HG03575 (cell line): ENCODE measurements at regions not wholly inside any gene's neighbourhood (a gene's known extent, or its start where the extent isn't known, plus 50 kb on each side); places are given as distances from the start of the nearest gene placed in this dataset.
"Not testable (repeated sequence)": the region's sequence is repeated elsewhere in the genome, so short reads cannot be mapped to it uniquely, and the experiment has no call there.

Source experiments
- ATAC-seq: cut with Tn5 transposase; IDR thresholded peaks from one replicate; pipeline ENCODE4 v1.9.1; 2021; ENCODE audit not compliant: unreplicated experiment, insufficient number of reproducible peaks, low FRiP score; ENCODE audit errors: extremely low read depth

DNA sequence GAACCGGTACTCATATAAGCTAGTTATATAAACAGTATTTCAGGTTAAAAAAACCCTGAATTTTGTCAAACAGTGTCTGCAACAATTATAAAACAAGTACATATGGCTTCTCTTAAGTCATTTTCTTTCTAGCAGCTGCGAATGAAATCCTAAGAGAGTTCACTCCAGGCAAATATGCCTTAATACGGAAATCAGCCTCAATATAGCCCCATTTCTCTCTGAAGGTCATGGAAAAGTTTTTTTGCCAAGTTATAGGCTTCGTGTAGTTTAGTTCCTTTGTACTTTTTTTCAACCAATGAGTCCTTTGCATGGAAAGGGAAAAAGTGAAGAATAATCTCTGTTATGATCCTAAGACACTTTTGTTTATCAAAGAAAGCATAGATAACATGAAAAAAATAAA, 848.0 kb upstream of the ACO1 start:
- ATAC-seq, result no peak

DNA sequence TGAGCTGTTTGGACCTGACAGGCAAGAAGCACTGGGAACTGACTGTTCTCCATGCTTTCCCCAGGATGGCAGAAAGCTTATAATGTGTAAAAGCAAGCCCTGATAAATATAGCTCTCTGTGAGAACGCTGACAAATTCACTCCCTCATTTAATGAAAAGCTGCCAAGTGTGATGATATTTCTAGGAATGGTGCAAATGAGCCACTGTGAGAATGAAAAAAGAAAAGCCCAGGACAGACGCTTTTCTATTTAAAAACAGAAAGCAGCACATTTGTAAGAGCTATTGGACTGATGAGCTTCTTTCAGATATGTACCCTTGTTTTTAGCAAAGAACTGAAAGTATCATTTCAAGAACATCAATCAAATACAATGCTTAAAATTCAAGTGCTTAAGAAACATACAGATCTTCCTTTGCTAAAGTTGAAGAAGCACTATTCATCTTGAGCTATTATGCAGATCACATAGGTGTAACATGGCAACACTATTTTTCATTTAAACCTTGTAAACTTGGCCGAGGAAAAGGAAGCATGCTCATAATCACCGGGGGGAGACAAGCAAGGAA, 842.6 kb upstream of the ACO1 start:
- ATAC-seq, result no peak

DNA sequence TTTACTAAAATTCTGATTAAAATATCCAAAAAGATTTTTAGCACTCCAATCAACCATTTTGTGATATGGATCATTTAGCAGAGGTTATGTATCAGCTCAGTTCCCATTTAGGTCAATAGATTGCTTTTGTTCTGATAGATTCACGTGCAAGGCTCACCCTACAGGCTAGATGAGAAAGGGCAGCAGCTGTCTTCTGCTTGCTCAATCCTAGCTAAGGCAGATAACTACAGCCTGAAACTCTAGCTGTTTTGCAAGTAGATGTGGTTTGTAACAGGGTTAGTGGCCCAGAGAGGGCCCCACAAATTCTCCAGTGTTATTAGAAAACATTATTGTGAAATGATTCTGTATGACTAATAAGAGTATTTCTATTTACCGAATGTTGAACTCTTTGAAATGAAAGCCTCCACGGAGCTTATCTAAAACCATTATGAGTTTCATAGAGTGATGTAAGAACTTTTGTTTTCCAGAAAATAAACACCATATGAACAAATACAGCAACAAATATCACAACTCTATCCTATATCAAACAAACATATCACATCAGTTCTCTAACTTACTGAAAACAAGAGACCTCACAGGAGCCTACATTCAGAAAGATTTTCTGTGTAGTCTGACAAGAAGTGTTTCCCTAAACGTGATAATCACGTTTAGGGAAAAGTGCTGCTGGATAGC, 841.9 kb upstream of the ACO1 start:
- peak; percentile 99 for ATAC-seq

DNA sequence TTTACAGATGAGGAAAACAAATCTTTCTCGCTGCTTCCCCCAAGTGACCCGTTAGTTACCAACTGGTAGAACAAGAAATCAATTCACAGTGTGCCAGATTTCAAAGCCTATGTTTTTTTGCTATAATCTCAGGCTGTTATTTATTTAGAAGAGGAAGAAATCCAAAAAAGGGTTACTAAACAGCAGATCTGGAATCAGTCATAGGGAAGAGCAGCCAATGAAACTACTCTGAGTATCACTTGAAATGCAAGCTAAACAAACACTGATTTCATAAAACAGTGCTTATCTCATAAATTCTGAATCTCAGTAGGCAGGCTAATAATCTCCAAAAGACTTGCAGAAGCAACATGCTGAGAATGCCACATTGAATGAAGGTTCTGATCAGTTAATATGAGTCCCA, 829.5 kb upstream of the ACO1 start:
- ATAC-seq, result no peak

DNA sequence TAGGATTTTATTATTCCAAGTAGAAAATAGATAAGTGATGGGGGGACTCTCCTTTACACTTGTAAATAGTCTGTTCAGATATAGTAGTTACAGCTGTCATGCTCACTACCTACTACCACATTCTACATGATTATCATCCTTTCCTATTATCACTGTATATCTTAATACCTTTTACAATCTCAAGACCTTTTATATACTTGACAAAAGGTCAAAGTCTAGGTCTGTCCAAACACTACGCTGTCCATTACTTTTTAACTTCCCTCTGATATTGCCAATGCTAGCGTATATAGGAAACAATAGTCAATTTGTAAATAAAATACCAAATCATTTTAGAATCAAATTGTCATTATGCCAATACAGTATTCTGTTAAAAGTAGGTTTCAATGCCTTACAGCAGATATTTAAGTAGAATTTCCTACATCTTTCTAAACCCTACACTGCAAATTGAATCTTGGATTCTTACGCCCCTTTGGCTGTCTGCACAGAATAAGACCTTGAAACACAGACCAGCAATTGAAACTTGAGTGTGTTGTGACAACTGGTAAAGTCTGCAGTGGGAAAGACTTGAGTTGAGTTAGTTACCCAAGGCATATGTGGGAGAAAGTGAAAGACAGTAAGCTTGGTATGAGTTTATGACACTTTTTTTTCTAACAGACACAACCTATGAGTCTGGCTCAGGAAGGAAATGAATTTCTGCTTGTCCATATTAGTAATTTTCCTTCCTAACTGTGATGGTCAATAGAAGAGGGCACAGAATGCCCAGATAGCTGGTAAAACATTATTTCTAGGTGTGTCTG, 827.6 kb upstream of the ACO1 start:
- no peak for ATAC-seq

DNA sequence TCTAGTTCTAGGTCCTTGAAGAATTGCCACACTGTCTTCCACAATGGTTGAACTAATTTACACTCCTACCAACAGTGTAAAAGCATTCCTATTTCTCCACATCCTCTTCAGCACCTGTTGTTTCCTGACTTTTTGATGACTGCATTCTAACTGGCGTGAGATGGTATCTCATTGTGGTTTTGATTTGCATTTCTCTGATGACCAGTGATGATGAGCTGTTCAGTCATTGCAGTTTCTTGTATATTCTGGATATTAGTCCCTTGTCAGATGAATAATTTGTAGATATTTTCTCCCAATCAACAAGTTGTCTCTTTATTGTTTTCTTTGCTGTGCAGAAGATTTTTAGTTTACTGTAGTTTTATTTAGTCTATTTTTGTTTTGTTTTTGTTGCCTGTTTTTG, 812.3 kb upstream of the ACO1 start:
- ATAC-seq, result not testable (repeated sequence)

DNA sequence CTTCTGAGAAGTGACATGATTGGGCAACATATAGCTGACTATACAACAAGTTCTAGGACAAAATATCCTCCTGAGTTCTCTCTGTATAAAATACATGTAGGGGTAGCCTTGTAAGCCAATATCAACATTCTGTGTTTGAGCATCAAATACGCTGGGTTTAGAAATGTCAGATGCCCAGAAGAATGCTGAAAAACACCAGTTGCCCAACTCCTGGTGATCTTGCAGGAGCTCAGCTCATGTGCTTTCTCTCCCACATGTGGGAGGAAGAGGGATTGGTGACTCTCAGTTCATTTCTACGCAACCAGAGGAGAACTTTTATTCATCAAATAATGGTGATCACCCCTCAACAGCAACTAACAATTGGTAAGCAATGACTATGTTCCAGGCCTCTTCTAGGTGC, 810.9 kb upstream of the ACO1 start:
- ATAC-seq, result no peak

DNA sequence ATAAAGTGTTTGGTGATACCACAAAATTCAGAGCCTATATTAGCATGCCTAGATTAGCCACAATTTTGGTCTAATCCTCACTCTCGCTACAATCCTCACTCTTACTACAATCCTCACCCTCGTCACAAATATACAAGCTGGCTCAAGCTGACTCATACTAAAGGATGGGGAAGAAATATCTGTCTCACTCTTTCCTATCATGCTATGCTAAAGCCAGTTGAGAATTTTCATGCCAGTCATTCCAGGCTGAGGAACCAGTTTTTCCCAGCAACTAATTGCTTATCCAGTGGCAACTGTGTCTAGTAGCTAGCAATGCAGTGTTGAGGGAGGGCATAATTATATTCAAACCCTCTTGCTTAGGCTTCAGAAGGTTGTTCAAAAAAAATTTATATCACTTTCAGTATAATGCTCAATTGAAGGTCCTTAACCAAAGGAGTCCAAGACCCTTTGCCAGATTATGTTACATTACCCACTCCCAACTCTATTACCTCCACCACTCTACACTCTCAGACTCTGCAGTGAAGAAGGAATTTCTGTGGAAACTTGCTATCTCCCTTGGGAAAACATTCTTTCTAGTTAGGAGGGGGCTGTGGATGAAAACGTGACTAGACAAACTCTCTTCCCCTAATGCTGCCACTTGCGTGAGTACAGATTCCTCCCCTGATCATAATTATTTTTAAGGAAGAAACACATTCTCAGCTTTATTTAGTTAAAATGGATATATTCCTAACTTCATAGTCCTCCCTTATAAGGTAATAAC, 810.3 kb upstream of the ACO1 start:
- ATAC-seq, result no peak

DNA sequence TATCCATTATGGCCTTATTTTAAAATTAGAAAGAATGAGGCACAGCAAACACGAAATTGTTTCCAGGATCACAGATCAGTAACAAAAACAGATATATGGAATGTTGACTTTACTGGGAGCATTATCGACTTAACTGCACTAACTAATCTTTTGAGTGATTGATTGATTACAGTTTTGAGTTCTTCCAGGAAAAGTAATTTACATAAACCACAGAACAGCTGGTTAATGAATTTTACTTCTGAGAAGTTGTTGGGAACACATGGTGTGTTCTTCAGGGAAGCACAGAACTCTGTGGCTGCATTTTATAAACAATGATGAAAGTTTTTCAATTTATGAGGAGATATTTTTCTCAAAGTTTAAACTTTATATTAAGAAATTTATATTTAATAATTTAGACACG, 802.4 kb upstream of the ACO1 start:
- ATAC-seq, result no peak

DNA sequence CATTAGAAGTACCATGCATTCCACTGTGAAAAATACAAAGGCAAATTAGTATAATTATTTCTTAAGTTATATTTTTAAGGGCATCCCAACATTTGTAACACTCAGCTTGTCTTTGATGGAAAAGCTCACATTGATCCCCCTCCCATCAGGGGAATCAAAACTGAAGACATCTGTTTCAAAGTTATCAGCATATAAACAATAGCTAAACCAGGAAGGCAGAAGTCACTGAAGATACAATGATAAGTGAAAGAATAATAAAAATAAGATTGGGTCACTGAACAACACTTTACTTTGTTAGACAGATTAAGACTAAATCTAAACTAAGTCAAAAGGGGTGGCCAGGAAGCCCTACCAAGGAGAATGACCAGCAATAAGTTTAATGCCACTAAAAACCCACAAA, 801.9 kb upstream of the ACO1 start:
- ATAC-seq, result no peak

DNA sequence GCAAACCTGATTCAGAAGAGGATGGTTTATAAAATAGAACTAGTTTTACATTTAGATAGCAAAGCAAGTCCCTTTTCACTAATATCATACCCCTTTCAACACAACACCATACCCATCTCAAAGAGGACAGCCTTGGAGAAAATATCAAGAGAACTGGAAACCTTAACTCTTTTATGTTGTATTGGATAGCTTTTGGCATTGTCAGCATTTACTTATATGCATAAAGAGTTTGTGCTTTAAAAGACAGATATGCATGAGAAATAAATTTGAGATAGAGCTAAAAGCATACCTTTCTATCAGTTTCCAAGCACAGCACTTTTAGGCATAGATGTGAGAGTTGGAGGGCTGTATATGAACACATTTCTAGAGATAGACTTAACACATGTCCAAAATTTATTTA, 799.3 kb upstream of the ACO1 start:
- ATAC-seq, result no peak

DNA sequence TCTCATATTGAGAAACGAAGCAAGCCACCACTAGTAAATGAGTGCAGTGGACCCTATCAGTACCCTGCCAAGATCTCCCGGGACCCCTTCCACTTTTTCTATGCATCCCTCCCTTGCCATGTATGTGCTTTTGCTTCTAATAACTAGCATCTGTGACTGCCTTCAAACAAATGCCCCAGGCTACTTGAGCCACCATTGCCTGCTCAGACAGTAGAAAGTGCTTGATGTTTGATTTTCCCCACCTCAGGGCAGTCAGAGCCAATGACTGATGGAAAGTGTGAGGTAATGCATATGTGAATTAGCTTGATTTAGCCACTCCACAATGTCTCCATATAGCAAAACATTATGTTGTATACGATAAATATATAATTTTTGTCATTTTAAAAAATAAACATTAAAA, 797.3 kb upstream of the ACO1 start:
- ATAC-seq, result no peak

DNA sequence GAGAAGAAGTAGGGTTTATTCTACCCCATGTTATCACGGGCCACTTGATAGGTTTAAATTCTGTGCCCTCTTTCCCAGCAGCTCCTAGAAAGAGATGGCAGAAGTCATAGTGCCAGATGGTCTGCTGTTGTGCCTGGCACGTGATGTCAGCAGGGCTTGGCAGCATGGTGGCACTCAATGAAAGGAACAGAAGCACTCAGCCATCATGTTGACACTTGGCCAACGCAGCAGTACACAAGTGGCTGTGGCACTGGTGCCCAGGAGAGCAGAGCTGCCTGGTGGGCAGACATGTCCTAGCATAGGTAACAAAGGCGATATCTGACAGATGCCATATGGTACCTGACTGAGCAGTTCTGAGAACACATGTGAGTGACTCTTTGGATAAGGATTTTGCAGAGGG, 796.4 kb upstream of the ACO1 start:
- ATAC-seq, result no peak

DNA sequence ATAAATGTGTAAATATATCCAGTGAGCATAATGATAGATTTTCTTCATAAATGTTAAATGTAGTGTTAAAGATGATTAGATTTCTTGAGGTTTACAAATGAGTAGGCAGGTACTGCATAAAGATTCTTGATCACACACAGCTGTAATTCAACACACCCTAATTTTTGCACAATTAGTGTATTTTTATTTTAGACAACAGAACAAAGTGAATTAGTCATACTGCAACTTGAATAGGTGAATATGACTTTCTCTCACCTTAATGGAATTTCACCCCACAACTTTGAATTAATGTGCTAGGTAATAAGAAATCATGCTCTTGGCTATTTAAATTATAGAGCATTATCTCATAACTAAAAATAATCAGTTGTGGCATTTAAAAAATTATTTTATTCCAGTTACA, 795.7 kb upstream of the ACO1 start:
- no peak for ATAC-seq

DNA sequence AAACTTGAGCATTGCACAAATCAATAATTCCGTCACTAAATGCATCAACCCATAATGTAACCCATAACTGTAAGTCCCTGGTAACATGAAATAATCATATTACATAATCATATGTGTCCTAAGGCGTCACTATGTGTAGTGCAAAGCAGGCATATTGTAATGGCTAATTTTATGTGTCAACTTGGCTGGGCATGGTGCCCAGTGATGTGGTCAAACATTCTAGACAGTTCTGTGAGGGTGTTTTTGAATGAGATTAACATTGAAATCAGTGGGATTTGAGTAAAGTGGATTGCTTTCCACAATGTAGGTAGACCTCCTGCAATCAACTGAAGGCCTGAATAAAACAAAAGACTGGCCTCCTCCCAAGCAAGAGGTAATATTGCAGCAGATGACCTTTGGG, 794.4 kb upstream of the ACO1 start:
- no peak for ATAC-seq

DNA sequence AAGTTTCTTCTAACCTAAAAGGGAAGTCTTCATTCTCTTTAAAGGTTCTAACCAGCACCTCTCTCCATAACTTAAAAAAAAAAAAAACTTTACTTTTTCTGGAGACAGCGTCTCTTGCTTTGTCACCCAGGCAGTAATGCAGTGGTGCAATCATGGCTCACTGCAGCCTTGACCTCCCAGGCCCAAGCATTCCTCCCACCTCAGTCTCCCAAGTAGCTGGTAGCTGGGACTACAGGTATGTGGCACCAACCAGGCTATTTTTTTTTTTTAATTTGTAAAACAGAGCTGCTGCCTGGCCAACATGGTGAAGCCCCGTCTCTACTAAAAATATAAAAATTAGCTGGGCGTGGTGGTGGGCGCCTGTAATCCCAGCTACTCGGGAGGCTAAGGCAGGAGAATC, 787.4 kb upstream of the ACO1 start:
- not testable (repeated sequence) for ATAC-seq

DNA sequence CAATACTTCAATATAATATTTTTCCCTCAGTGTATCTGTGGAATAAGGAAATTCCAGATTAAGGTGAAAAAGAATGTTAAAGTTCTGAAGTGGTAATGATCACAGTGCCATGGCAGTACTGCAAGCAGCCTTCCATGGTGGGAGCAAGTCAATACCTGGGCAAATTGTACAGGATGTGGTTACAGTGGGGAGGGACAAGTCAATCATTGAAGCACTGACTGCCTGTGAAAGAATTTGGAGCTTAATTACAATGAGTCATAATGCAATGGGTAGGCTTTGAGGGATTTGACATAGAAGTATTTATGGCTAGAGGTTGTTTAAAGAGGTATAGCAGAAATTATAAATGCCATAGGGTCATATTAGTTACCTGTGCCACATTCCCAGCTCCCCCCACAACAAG, 786.5 kb upstream of the ACO1 start:
- ATAC-seq, result no peak

DNA sequence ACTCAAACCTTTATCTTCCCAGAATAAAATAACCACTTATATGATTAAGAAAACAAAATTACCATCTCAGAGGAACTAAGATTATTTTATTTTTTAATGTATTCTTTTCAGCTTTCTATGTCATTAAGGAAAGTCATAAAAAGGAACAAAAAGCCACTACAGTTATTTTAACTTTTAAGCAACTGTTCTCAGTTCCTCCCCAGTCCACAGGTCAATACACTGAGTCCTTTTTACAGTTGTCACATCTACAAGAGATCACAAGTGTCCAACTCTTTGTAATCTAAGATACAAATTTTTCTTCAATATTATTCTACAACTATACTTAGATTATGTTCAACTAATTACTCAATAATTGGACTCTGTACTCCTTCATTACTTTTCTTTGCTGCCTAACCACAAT, 782.8 kb upstream of the ACO1 start:
- ATAC-seq, result no peak

DNA sequence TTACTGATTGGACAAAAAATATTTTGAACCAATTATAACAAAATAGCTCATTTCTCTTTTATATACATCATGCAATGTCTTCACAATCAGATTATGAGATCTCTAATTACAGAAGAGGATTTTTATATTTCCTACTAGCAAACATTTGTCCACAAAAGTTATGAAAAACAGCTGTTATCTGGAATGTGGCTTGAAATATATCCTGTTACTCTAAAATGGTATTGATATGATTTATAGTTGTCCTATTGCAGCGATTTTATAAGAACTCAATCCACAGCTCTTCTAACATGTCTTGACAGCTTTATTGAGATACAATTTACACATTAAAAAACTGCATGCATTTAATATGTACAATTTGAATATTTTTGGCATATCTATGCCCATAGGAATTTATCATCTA, 779.9 kb upstream of the ACO1 start:
- ATAC-seq, result no peak

DNA sequence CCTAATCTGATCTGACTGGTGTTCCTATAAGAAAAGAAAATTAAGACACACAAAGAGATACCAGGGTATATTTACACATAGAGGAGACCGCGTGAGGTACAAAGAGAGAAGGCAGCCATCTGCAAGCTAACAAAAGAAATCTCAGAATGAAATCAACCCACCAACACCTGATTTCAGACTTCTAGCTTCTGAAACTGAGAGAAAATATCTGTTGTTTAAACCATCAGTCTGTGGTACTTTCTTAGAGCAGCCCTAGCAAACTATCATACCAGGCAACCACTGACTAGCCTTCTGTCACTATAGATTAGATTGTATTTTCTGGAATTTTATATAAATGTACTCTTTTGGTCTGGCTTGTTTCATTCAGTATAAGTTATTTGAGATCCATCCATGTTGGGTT, 779.3 kb upstream of the ACO1 start:
- ATAC-seq, result no peak
